OCI-LY1 (cell line): ENCODE measurements at regions not wholly inside any gene's neighbourhood (a gene's known extent, or its start where the extent isn't known, plus 50 kb on each side); places are given as distances from the start of the nearest gene placed in this dataset.

ENCODE experiments used
- EZH2 ChIP-seq: fragments of 200-600 bp; sonication (generic), shearing (Covaris generic); IDR thresholded peaks from 2 replicates; pipeline ENCODE4 v1.8.0; 2017; ENCODE audit warnings: borderline replicate concordance, mixed run types, mild to moderate bottlenecking, antibody characterized with exemption, low read length, moderate library complexity, mixed read lengths
- TF ChIP-seq, protein P1 (sequence below): fragments of 200-600 bp; sonication (generic), shearing (Covaris generic); IDR thresholded peaks from 2 replicates; pipeline ENCODE4 v1.5.1; 2017; ENCODE audit warnings: mild to moderate bottlenecking, antibody characterized with exemption, low read length, moderate library complexity, mixed read lengths

DNA sequence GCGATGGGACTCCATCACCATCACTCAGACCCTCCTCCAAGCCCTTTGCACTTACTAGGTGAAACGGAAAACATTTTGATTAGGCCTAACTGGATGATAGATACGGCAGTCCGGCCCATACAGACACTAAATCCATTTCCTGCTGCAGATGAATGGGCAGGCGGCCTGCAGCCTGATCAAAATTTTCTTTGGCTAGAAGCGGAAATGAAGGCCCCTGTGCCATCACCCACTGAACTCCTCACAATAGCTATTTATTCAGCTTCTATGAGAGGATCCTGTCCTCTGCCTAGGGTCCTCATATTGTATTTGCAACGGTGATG lies 200.5 kb downstream of the OMA1 start:
- TF ChIP-seq, protein P1, sequence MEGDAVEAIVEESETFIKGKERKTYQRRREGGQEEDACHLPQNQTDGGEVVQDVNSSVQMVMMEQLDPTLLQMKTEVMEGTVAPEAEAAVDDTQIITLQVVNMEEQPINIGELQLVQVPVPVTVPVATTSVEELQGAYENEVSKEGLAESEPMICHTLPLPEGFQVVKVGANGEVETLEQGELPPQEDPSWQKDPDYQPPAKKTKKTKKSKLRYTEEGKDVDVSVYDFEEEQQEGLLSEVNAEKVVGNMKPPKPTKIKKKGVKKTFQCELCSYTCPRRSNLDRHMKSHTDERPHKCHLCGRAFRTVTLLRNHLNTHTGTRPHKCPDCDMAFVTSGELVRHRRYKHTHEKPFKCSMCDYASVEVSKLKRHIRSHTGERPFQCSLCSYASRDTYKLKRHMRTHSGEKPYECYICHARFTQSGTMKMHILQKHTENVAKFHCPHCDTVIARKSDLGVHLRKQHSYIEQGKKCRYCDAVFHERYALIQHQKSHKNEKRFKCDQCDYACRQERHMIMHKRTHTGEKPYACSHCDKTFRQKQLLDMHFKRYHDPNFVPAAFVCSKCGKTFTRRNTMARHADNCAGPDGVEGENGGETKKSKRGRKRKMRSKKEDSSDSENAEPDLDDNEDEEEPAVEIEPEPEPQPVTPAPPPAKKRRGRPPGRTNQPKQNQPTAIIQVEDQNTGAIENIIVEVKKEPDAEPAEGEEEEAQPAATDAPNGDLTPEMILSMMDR, result no peak
- TF ChIP-seq EZH2, result no peak
